DND-41 (cell line): ENCODE measurements at regions not wholly inside any gene's neighbourhood (a gene's known extent, or its start where the extent isn't known, plus 50 kb on each side); places are given as distances from the start of the nearest gene placed in this dataset.

Source experiments
- ATAC-seq: fragments of 200-7000 bp; cut with Tn5 transposase; 3 replicates; pipeline ENCODE4 v1.9.1; 2021; ENCODE audit warnings: low read depth; ENCODE audit not compliant: insufficient read depth
- DNase-seq: peaks from one replicate; pipeline ENCODE4 v3.0.0-alpha.2; 2020
- H2AFZ ChIP-seq: 2 replicates; pipeline ENCODE4 v1.6.0; 2012; ENCODE audit warnings: low read depth, low read length
- H3K27ac ChIP-seq: 2 replicates; pipeline ENCODE4 v1.5.1; 2012; ENCODE audit warnings: low read length, inconsistent platforms
- H3K27me3 ChIP-seq: fragments of 200-600 bp; sonication (generic); 2 replicates; pipeline ENCODE4 v1.6.0; 2012; ENCODE audit warnings: low read length, mild to moderate bottlenecking, inconsistent platforms; ENCODE audit not compliant: insufficient read depth, poor library complexity
- H3K36me3 ChIP-seq: 2 replicates; pipeline ENCODE4 v1.5.1; 2012; ENCODE audit warnings: low read length, inconsistent platforms; ENCODE audit not compliant: insufficient read depth
- H3K4me1 ChIP-seq: 2 replicates; pipeline ENCODE4 v1.5.1; 2012; ENCODE audit warnings: mild to moderate bottlenecking, low read length; ENCODE audit not compliant: insufficient read depth
- H3K4me2 ChIP-seq: 2 replicates; pipeline ENCODE4 v1.6.0; 2012; ENCODE audit warnings: mild to moderate bottlenecking, moderate library complexity, low read length, inconsistent platforms; ENCODE audit not compliant: insufficient read depth
- H3K4me3 ChIP-seq, 2 experiments: fragments of 200-600 bp in 1 of 2; shearing (Covaris generic) in 1 of 2; 2 replicates each; pipeline ENCODE4 v1.5.1; 2012 to 2016; ENCODE audit warnings: inconsistent platforms in 2 of 2, low read length in 2 of 2, mild to moderate bottlenecking in 2 of 2, low read depth in 1 of 2, moderate library complexity in 1 of 2
- H3K79me2 ChIP-seq: 2 replicates; pipeline ENCODE4 v1.6.0; 2012; ENCODE audit warnings: low read length, inconsistent platforms; ENCODE audit not compliant: insufficient read depth
- H3K9ac ChIP-seq: 2 replicates; pipeline ENCODE4 v1.6.0; 2012; ENCODE audit warnings: low read depth, mild to moderate bottlenecking, inconsistent platforms, low read length, moderate library complexity
- H3K9me3 ChIP-seq: 2 replicates; pipeline ENCODE4 v1.5.1; 2012; ENCODE audit warnings: low read length, moderate library complexity, mild to moderate bottlenecking, inconsistent platforms; ENCODE audit not compliant: insufficient read depth, severe bottlenecking
- H4K20me1 ChIP-seq: 2 replicates; pipeline ENCODE4 v1.6.0; 2012; ENCODE audit warnings: low read length; ENCODE audit not compliant: insufficient read depth
- EZH2 ChIP-seq: IDR thresholded peaks from 3 replicates; pipeline ENCODE4 v1.6.1; 2012; ENCODE audit warnings: borderline replicate concordance, low read depth, mild to moderate bottlenecking, moderate library complexity, low read length, inconsistent platforms; ENCODE audit not compliant: severe bottlenecking
- TF ChIP-seq, protein P1 (sequence below): IDR thresholded peaks from 2 replicates; pipeline ENCODE4 v1.5.1; 2012; ENCODE audit warnings: borderline replicate concordance, low read length, moderate library complexity, mild to moderate bottlenecking; ENCODE audit not compliant: poor library complexity, severe bottlenecking; ENCODE audit errors: extremely low read depth

DNA sequence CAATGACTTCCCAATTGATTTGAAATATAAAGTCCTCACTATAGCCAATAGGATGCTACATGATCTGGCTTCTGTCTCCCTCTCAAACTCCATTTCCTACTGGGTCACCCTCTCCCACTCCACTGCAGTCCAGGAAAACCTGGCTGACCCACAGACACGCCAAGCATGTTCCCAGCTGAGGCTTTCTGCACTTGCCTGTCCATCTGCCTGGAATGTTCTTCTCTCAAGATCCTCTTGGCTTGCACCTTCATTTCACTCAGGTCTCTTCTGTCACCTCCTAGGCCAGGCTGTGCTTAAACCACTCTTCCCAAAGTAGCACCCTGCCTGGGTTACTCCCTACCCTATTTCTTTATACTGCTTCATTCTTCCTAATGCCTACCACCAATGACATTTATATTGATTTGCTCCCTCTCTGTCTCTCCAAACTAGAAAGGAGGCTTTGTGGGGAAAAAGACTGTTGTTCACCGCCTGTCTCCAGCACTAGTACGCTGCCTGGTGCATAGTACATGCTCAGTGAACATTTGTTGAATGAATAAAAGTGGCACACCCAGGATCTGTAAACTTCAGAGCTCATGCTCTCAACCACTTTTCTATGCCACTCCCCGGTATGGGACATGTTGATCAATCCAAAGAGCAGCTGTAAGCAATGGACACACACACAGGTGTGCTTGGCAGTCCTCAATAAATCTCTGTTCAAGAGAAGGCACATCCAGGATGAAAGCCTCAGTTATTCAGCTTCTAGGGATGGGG lies 261.3 kb downstream of the FOXO1 start:
- H3K4me3 ChIP-seq: no peak overlapping the region
- TF ChIP-seq EZH2: no peak
- TF ChIP-seq, protein P1, sequence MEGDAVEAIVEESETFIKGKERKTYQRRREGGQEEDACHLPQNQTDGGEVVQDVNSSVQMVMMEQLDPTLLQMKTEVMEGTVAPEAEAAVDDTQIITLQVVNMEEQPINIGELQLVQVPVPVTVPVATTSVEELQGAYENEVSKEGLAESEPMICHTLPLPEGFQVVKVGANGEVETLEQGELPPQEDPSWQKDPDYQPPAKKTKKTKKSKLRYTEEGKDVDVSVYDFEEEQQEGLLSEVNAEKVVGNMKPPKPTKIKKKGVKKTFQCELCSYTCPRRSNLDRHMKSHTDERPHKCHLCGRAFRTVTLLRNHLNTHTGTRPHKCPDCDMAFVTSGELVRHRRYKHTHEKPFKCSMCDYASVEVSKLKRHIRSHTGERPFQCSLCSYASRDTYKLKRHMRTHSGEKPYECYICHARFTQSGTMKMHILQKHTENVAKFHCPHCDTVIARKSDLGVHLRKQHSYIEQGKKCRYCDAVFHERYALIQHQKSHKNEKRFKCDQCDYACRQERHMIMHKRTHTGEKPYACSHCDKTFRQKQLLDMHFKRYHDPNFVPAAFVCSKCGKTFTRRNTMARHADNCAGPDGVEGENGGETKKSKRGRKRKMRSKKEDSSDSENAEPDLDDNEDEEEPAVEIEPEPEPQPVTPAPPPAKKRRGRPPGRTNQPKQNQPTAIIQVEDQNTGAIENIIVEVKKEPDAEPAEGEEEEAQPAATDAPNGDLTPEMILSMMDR: no peak
- no peak overlapping the region for H3K27ac ChIP-seq
- no peak overlapping the region for H3K4me2 ChIP-seq
- H4K20me1 ChIP-seq: no peaks in the 10 kb centered on the region
- H3K36me3 ChIP-seq: no peaks in the 10 kb centered on the region
- no peaks in the 10 kb centered on the region for H3K4me1 ChIP-seq
- no peaks in the 10 kb centered on the region for H3K27me3 ChIP-seq
- no peak overlapping the region for H2AFZ ChIP-seq
- ATAC-seq (no peak), DNase-seq (no peak)
- no peaks in the 10 kb centered on the region for H3K79me2 ChIP-seq
- no peak overlapping the region for H3K9ac ChIP-seq
- no peaks in the 10 kb centered on the region for H3K9me3 ChIP-seq

- no peak overlapping the region for H3K4me3 ChIP-seq
- no peak overlapping the region for H2AFZ ChIP-seq
- no peaks in the 10 kb centered on the region for H3K4me1 ChIP-seq
- no peaks in the 10 kb centered on the region for H3K9me3 ChIP-seq
- H3K79me2 ChIP-seq: no peaks in the 10 kb centered on the region
- no peaks in the 10 kb centered on the region for H4K20me1 ChIP-seq
- H3K4me2 ChIP-seq: no peak overlapping the region
- H3K9ac ChIP-seq: no peak overlapping the region
- ATAC-seq (no peak), DNase-seq (no peak)
- TF ChIP-seq, protein P1: no peak
- H3K27ac ChIP-seq: no peak overlapping the region
- no peaks in the 10 kb centered on the region for H3K36me3 ChIP-seq
- H3K27me3 ChIP-seq: peaks cover 4% of the 10 kb centered on the region
Measured at GRCh38 chr13:40406405-40407120, 259.9 kb downstream of the FOXO1 start.

DNA sequence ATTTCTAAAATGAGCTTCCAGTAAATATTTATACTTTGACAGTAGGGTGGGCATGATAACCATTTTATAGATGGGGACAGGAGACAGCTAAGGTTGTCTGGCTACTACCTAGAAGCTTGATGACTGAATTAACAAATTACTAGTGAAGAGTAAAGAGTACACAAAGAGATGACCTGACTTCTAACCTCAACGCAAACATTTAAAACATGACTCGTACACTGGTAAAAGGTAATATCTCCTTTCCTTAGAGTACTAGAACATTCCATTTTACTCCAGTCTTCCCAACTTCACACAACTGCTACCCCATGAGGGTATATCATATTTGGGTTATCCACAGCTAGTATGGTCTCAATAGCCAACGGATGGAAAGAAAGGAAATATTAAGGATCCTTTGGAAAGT lies 258.9 kb downstream of the FOXO1 start:
- H4K20me1 ChIP-seq: no peaks in the 10 kb centered on the region
- ATAC-seq (no peak), DNase-seq (no peak)
- H3K27ac ChIP-seq: no peak overlapping the region
- no peak overlapping the region for H3K4me2 ChIP-seq
- H3K27me3 ChIP-seq: peaks cover 4% of the 10 kb centered on the region
- no peaks in the 10 kb centered on the region for H3K79me2 ChIP-seq
- no peaks in the 10 kb centered on the region for H3K36me3 ChIP-seq
- no peak overlapping the region for H2AFZ ChIP-seq
- no peak overlapping the region for H3K9ac ChIP-seq
- no peaks in the 10 kb centered on the region for H3K4me1 ChIP-seq
- no peaks in the 10 kb centered on the region for H3K9me3 ChIP-seq
- TF ChIP-seq, protein P1: no peak
- TF ChIP-seq EZH2: no peak
- no peak overlapping the region for H3K4me3 ChIP-seq

- Histone ChIP-seq H2AFZ (no peak overlapping the region), H3K36me3 (no peaks in the 10 kb centered on the region), H4K20me1 (no peaks in the 10 kb centered on the region), H3K4me2 (no peak overlapping the region), H3K4me1 (no peaks in the 10 kb centered on the region), H3K27ac (no peak overlapping the region), H3K9me3 (no peaks in the 10 kb centered on the region), H3K79me2 (no peaks in the 10 kb centered on the region), H3K27me3 (peaks cover 4% of the 10 kb centered on the region), H3K9ac (no peak overlapping the region), H3K4me3 (no peak overlapping the region)
- DNase-seq (no peak), ATAC-seq (no peak)
- TF ChIP-seq EZH2: no peak
- TF ChIP-seq, protein P1: no peak
Measured at GRCh38 chr13:40408602-40409001, 257.8 kb downstream of the FOXO1 start.
